22Rv1 (cell line): ENCODE measurements at regions not wholly inside any gene's neighbourhood (a gene's known extent, or its start where the extent isn't known, plus 50 kb on each side); places are given as distances from the start of the nearest gene placed in this dataset.
"Not testable (repeated sequence)": the region's sequence is repeated elsewhere in the genome, so short reads cannot be mapped to it uniquely, and the experiment has no call there.

ENCODE experiments used
- H3K27ac ChIP-seq: fragments of 450-650 bp; 2 replicates; pipeline ENCODE4 v1.5.1; 2017
- CTCF ChIP-seq: fragments of 450-650 bp; IDR thresholded peaks from 2 replicates; pipeline ENCODE4 v1.5.1; 2017; ENCODE audit warnings: mild to moderate bottlenecking
- ZFX ChIP-seq: fragments of 450-650 bp; IDR thresholded peaks from 2 replicates; pipeline ENCODE4 v1.6.1; 2017; ENCODE audit warnings: antibody characterized with exemption, borderline replicate concordance

GRCh38 chr1:234953655-234954405 is 174.8 kb downstream of the TOMM20 start:
- H3K27ac ChIP-seq = no peak overlapping the region
- no peak for TF ChIP-seq ZFX
- TF ChIP-seq CTCF = no peak

GRCh38 chr1:234950598-234950997 is 178.0 kb downstream of the TOMM20 start:
- H3K27ac ChIP-seq = no peak overlapping the region
- TF ChIP-seq ZFX = no peak

DNA sequence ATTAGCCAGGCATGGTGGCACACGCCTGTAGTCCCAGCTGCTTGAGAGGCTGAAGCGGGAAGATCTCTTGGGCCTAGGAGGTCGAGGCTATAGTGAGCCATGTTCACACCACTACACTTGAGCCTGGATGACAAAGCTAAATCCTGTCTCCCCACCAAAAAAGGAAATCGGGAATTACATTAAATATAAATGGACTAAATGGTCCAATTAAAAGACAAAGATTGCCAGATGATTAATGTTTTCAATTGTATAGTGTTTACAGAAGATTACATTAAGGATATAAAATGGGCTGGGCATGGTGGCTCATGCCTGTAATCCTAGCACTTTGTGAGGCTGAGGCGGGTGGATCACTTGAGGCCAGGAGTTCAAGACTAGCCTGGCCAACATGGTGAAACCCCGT is 179.1 kb downstream of the TOMM20 start:
- not testable (repeated sequence) for H3K27ac ChIP-seq

DNA sequence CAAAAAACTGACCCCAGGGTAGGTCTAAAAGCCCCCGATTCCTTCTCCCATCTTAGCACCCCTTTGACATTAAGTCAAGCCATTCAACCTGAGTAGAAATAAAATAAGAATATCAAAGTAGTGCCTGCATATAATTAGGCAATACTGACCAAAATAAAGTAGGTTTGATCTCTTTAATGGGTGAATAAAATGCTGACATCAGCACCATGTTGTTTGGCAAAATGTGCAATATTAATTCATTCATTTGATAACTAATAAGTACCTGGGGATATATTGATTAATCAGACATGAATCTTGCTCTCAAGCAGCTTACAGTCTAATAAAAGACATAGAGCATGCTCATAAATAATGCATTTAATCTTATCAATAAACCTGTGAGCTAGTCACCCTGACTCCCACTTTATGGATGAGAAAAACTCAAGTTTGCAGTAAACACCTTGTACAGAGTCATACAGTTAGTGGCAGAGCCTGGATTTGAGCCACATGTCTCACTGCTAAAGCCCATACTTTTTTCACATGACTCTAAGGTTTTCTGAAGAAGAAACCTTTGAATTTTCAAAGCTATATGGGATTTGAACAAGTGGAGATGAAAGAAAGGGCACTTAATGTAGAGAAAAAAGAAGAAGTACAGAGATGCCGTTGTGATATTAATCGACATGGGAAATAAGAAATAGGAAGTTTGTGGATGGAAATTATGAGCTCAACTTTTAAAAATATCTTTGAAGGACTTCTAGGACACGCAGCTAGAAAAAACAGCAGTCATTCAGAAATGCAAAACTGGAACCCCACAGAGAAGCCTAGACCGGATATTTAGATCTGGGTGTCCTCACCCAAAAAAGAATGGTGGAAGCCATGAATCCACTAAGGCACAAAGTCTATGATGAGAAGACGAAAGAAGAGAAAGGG is 183.9 kb downstream of the TOMM20 start:
- TF ChIP-seq ZFX = no peak
- TF ChIP-seq CTCF = no peak
- no peak overlapping the region for H3K27ac ChIP-seq

DNA sequence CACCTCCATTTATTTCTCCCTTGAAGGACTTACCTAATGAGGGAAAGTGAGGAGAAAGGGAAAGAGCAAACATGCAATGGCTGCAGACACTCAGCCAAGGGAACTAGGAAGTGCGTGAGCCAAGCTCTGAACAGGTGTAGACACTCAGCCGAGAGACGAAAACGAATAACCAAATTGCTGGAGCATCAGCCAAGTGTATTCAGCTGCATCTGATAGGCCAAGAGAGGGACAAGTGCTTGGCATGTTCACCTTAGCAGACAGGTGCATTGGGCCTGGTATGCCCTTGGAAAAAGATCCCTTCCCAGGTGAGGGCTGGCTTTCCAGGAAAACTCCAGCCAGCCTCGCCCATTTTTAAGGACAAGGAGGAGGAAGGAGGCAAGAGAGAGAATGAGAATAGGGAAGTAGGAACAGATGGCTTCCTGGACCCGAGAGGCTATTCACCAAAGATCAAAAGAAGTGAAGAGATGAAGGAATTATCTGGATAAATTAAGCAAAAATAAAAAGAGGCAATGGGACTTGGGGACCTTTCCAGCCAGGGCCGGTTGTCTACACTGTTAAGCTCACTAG is 184.7 kb downstream of the TOMM20 start:
- no peak for TF ChIP-seq ZFX
- no peak for TF ChIP-seq CTCF
- no peak overlapping the region for H3K27ac ChIP-seq

DNA sequence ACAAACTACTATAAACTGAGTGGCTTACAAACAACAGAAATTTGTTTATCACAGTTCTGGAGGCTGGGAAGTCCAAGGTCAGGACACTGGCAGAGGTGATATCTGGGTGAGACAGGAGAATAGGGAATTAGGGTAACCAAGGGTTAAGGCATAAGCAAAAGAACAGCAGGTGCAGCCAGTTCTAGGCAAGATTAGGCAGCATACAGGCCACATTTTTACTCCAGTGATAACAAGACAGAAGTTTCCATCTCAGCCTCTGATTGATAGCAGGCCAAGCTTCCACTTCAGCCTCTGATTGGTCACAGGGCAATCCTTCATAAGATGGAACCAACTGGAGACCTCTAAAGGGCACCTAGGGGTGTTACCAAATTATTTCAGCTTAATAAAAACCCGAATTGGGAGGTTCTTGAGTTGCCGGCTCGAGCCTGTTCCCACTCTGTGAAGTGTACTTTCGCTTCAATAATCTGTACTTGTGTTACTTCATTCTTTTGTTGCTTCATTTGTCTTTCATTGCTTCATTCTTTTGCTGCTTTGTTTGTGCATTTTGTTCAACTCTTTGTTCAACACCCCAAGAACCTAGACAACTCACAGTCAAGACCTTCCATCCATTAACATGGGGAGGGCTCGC is 185.6 kb downstream of the TOMM20 start:
- TF ChIP-seq ZFX = no peak
- TF ChIP-seq CTCF = no peak
- no peak overlapping the region for H3K27ac ChIP-seq

DNA sequence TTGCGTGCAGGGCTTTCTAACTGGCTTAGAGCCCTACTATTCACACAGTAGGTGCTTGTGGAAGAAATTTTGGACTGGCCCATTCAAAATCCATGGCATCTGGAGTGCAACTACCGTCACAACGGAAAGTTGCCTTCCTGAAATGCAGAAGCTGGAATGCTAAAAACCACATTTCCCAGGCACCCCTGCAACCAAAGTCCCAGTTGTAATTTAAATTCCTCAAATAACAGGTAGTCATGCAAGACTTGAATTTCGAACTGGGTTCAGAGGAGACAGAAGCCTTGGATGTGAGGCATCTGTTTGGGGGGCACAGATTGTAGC is 186.7 kb downstream of the TOMM20 start:
- H3K27ac ChIP-seq = no peak overlapping the region
- TF ChIP-seq CTCF (no peak), ZFX (no peak)
